Esophagus squamous epithelium (tissue), 5 donors: ENCODE measurements at regions not wholly inside any gene's neighbourhood (a gene's known extent, or its start where the extent isn't known, plus 50 kb on each side); places are given as distances from the start of the nearest gene placed in this dataset.

Experiments used
- DNase-seq: peaks from one replicate; lab custom pipeline; 2025; lab: John Stamatoyannopoulos, UW
- H3K27ac ChIP-seq, 4 donors: fragments of 200-600 bp; sonication (generic); one replicate each; pipeline ENCODE4 v1.5.1; 2016 to 2019; ENCODE audit warnings: mild to moderate bottlenecking in 1 of 4
- H3K27me3 ChIP-seq, 4 donors: fragments of 200-600 bp; sonication (generic); 1 replicate in 3 of 4; 2 replicates in 1 of 4; pipeline versions ENCODE4 v1.5.1 to v1.6.0; 2017 to 2021; ENCODE audit warnings: antibody characterized with exemption in 1 of 4
- H3K36me3 ChIP-seq, 3 donors: fragments of 200-600 bp; sonication (generic); one replicate each; pipeline ENCODE4 v1.5.1; 2016 to 2019
- H3K4me1 ChIP-seq, 3 donors: fragments of 200-600 bp; sonication (generic); one replicate each; pipeline ENCODE4 v1.5.1; 2017 to 2019
- H3K4me3 ChIP-seq, 4 donors: fragments of 200-600 bp; sonication (generic); 1 replicate in 3 of 4; 2 replicates in 1 of 4; pipeline ENCODE4 v1.5.1; 2016 to 2019; ENCODE audit warnings: mild to moderate bottlenecking in 2 of 4, moderate library complexity in 1 of 4
- H3K9me3 ChIP-seq, 3 donors: fragments of 200-600 bp; sonication (generic); one replicate each; pipeline ENCODE4 v1.5.1; 2016 to 2019
- POLR2A ChIP-seq, 4 donors: fragments of 450-650 bp; IDR thresholded peaks; one replicate each; pipeline ENCODE4 v1.6.1; 2017; ENCODE audit warnings: antibody characterized with exemption in 4 of 4, mild to moderate bottlenecking in 4 of 4, moderate library complexity in 3 of 4
- WGBS, 2 donors: methylation state at CpG; one replicate each; pipeline ENCODE4 v1.1.5; 2018; 5-methylcytosine and 5-hydroxymethylcytosine counted together
- intact Hi-C: fragments of 100-400 bp; cut with DNase I; formaldehyde crosslinking; loops from one replicate; pipeline ENCODE4 v1.15.0; 2022
- TF ChIP-seq, protein P1 (sequence below), 6 experiments: fragments of 450-650 bp in 4 of 6; fragments of 200-600 bp in 2 of 6; sonication (generic) in 2 of 6; IDR thresholded peaks; one replicate each; pipeline ENCODE4 v1.5.1; 2016 to 2019; ENCODE audit warnings: antibody characterized with exemption in 6 of 6, mild to moderate bottlenecking in 4 of 6, moderate library complexity in 4 of 6
- donor health status: DM: yes; HTN: yes; CAD: no.

DNA sequence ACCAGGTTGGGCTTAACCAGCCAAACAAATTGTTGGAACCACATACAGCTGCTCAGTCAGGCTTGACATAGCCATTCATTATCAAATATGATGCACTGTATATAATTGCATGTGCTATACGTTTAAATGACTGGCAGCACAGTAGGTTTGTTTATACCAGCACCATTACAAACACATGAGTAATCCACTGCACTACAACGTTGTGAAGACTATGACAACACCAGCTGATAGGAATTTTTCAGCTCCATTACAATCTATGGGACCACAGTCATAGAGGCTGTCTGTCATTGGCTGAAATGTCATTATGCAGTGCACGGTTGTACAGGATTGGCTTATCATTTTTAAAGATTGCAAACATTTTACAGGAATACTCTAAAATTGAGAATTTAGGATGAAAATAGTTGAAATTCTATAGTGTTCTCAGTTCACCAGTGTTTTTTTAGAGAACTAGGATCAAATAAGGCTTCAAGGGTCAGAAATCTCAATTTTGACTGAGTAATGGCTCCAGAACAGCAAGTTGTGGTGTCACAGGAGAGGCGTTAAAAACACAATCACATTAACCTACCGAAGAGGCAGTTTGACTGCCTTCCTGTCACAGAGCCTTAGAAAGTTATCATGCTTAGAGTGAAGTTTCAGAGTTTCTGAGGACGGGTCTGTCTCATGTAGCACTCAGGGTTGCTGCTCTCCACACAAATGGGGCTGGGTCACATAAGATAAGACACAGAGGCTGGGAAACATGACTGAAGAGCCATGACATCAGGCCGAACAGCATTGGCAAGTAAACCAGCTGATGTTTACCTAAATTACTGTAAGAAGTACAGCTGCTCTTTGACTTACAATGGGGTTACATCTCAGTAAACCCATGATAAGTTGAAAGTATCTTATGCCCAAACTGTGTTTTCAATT lies 60.7 kb upstream of the SMLR1 start:
- no peak overlapping the region for H3K27ac ChIP-seq
- no peak overlapping the region for H3K4me3 ChIP-seq
- TF ChIP-seq, protein P1, sequence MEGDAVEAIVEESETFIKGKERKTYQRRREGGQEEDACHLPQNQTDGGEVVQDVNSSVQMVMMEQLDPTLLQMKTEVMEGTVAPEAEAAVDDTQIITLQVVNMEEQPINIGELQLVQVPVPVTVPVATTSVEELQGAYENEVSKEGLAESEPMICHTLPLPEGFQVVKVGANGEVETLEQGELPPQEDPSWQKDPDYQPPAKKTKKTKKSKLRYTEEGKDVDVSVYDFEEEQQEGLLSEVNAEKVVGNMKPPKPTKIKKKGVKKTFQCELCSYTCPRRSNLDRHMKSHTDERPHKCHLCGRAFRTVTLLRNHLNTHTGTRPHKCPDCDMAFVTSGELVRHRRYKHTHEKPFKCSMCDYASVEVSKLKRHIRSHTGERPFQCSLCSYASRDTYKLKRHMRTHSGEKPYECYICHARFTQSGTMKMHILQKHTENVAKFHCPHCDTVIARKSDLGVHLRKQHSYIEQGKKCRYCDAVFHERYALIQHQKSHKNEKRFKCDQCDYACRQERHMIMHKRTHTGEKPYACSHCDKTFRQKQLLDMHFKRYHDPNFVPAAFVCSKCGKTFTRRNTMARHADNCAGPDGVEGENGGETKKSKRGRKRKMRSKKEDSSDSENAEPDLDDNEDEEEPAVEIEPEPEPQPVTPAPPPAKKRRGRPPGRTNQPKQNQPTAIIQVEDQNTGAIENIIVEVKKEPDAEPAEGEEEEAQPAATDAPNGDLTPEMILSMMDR (IDR thresholded peaks at IDR 0.05), result no peak
- no peak for TF ChIP-seq POLR2A (IDR thresholded peaks at IDR 0.05)
- intact Hi-C loops, result no loop called here
- WGBS, 2 donors, result 70 to 75% methylated on average over 7 of the region's 7 CpGs
- H3K36me3 ChIP-seq, result no peaks in the 10 kb centered on the region
- H3K27me3 ChIP-seq, result no peaks in the 10 kb centered on the region
- no peaks in the 10 kb centered on the region for H3K4me1 ChIP-seq
- H3K9me3 ChIP-seq, result no peaks in the 10 kb centered on the region
- DNase-seq, result no peak

DNA sequence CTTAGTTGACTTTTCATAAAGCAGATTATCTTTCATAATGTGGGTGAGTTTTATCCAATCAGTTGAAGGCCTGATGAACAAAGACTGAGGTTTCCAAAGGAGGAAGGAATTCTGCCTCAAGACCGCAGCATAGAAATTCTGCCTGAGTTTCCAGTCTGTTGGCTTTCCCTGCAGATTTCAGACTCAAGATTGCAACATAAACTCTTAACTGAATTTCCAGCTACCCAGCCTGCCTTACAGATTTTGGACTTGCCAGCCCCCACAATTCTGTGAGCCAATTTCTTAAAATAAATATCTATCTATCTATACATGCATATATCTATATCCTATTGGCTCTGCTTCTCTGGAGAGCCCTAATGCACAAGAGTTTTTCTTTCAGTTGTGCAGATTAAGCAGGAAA lies 57.3 kb upstream of the SMLR1 start:
- H3K27me3 ChIP-seq, result no peaks in the 10 kb centered on the region
- no peak overlapping the region for H3K4me3 ChIP-seq
- no peaks in the 10 kb centered on the region for H3K9me3 ChIP-seq
- H3K4me1 ChIP-seq, result no peaks in the 10 kb centered on the region
- intact Hi-C loops, result no loop called here
- 80 to 85% methylated on average over 1 of the region's 1 CpG for WGBS, 2 donors
- H3K27ac ChIP-seq, result no peak overlapping the region
- H3K36me3 ChIP-seq, result no peaks in the 10 kb centered on the region
- TF ChIP-seq, protein P1 (IDR thresholded peaks at IDR 0.05), result no peak
- TF ChIP-seq POLR2A (IDR thresholded peaks at IDR 0.05), result no peak
- DNase-seq, result no peak

DNA sequence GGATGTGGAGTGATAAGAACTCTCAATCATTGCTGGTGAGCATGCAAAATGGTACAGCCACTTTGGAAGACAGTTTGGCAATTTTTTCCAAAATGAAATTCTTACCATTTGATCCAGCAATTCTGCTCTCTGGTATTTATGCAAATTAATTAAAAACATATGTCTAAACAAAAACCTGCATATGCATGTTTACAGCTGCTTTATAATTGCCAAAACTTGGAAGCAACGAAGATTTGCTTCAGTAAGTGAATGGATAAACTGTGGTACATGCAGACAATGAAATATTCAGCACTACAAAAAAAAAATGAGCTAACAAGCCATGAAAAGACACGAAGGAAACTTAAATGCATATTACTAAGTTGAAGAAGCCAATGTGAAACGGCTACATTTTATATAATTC lies 55.5 kb upstream of the SMLR1 start:
- H3K27ac ChIP-seq, result no peak overlapping the region
- no peaks in the 10 kb centered on the region for H3K4me1 ChIP-seq
- TF ChIP-seq, protein P1 (IDR thresholded peaks at IDR 0.05), result no peak
- TF ChIP-seq POLR2A (IDR thresholded peaks at IDR 0.05), result no peak
- no peaks in the 10 kb centered on the region for H3K27me3 ChIP-seq
- H3K4me3 ChIP-seq, result no peak overlapping the region
- no peaks in the 10 kb centered on the region for H3K9me3 ChIP-seq
- no peaks in the 10 kb centered on the region for H3K36me3 ChIP-seq
- intact Hi-C loops, result no loop called here
- no peak for DNase-seq
- WGBS, 2 donors, result 56 to 67% methylated on average over 3 of the region's 3 CpGs

DNA sequence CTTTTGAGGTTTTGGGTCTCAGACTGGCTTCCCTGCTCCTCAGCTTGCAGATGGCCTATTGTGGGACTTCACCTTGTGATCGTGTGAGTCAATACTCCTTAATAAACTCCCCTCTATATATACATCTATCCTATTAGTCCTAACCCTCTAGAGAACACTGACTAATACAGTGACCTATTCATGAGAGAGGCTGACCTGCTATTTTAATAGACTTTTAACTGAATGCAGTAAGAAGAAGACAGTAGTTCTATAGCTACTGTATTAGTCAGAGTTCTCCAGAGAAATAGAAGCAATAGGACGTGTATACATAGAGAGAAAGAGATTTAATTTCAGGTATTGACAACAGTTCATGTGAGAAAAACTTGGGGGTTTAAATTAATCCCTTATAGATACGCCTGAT lies 53.3 kb upstream of the SMLR1 start:
- no peak for DNase-seq
- 82 to 85% methylated on average over 3 of the region's 3 CpGs for WGBS, 2 donors

More for the DNA sequence above, 53.3 kb upstream of the SMLR1 start:
- TF ChIP-seq POLR2A (IDR thresholded peaks at IDR 0.05), result no peak
- TF ChIP-seq, protein P1 (IDR thresholded peaks at IDR 0.05), result no peak
- Histone ChIP-seq H3K27me3 (no peaks in the 10 kb centered on the region), H3K9me3 (no peaks in the 10 kb centered on the region), H3K4me1 (peaks cover 0 to 4% (median 0%) of the 10 kb centered on the region in 3 donors), H3K36me3 (no peaks in the 10 kb centered on the region), H3K27ac (no peak overlapping the region), H3K4me3 (no peak overlapping the region)
- intact Hi-C loops, result no loop called here
